CD4-positive, alpha-beta T cell treated with Interferon alpha-2 for 1 hour (primary cell): ENCODE measurements at regions not wholly inside any gene's neighbourhood (a gene's known extent, or its start where the extent isn't known, plus 50 kb on each side); places are given as distances from the start of the nearest gene placed in this dataset.
"Not testable (repeated sequence)": the region's sequence is repeated elsewhere in the genome, so short reads cannot be mapped to it uniquely, and the experiment has no call there.

Experiments
- DNase-seq, 2 donors: peaks; one replicate each; pipeline ENCODE4 v3.0.0-alpha.2; 2020 to 2022

GRCh38 chr10:22875581-22875980, 52.3 kb upstream of the ARMC3 start:
- no peak for DNase-seq

- DNase-seq, result no peak
Measured at GRCh38 chr10:22874189-22874854, 53.5 kb upstream of the ARMC3 start.

- DNase-seq, result no peak
Measured at GRCh38 chr10:22856444-22857074, 71.3 kb upstream of the ARMC3 start.

- no peak for DNase-seq
Measured at GRCh38 chr10:22854935-22855421, 72.9 kb upstream of the ARMC3 start.

- DNase-seq, result no peak
Measured at GRCh38 chr10:22853906-22854447, 73.9 kb upstream of the ARMC3 start.

- no peak for DNase-seq
Measured at GRCh38 chr10:22852712-22853353, 75.0 kb upstream of the ARMC3 start.

- no peak for DNase-seq
Measured at GRCh38 chr10:22851865-22852239, 76.0 kb upstream of the ARMC3 start.

- DNase-seq, result no peak
Measured at GRCh38 chr10:22850541-22850940, 77.3 kb upstream of the ARMC3 start.

- no peak for DNase-seq
Measured at GRCh38 chr10:22849077-22849805, 78.6 kb upstream of the ARMC3 start.

- DNase-seq, result no peak
Measured at GRCh38 chr10:22848509-22848908, 79.3 kb upstream of the ARMC3 start.

GRCh38 chr10:22846294-22846693, 81.6 kb upstream of the ARMC3 start:
- DNase-seq, result peak in 1 of 2 donors; percentile 17

- DNase-seq, result no peak
Measured at GRCh38 chr10:22839639-22840038, 88.2 kb upstream of the ARMC3 start.

- DNase-seq, result no peak
Measured at GRCh38 chr10:22837771-22838170, 90.1 kb upstream of the ARMC3 start.

GRCh38 chr10:22837351-22837750, 90.5 kb upstream of the ARMC3 start:
- DNase-seq, result no peak

- DNase-seq, result no peak
Measured at GRCh38 chr10:22834471-22834870, 93.4 kb upstream of the ARMC3 start.

GRCh38 chr10:22833781-22834180, 94.1 kb upstream of the ARMC3 start:
- no peak for DNase-seq

GRCh38 chr10:22833353-22833752, 94.5 kb upstream of the ARMC3 start:
- no peak for DNase-seq

GRCh38 chr10:22832851-22833250, 95.0 kb upstream of the ARMC3 start:
- no peak for DNase-seq

GRCh38 chr10:22832066-22832602, 95.7 kb upstream of the ARMC3 start:
- no peak for DNase-seq

- no peak for DNase-seq
Measured at GRCh38 chr10:22831586-22831985, 96.3 kb upstream of the ARMC3 start.

- not testable (repeated sequence) for DNase-seq
Measured at GRCh38 chr10:22828712-22829111, 99.1 kb upstream of the ARMC3 start.

GRCh38 chr10:22825841-22826240, 102.0 kb upstream of the ARMC3 start:
- DNase-seq, result no peak

- DNase-seq, result no peak
Measured at GRCh38 chr10:22824984-22825383, 102.9 kb upstream of the ARMC3 start.
